ENCODE measurements at regions not wholly inside any gene's neighbourhood (a gene's known extent, or its start where the extent isn't known, plus 50 kb on each side); places are given as distances from the start of the nearest gene placed in this dataset.

DNA sequence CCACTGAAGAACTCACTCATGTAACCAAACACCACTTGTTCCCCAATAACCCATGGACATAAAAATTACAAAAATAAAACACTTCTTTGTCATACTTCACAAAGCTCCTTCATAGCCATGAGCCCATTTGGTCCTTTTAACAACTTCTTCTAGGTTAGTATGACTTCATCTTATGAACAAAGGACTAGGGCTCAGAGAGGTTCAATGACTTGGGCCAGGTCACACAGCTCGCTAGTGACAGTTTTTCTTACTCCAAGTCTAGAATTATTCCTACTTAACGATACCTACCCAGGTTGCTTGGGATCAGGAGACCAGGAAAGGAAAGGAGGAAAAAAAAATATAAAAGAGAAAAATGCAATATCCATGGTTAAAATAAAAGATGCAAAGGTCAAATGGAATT, 353.4 kb downstream of the SOX9 start:
- POLR2A ChIA-PET (ENCODE audit: unreplicated experiment), result interaction anchor here (0.6 kb wide), 1 partner anchor 822 kb away, joined by 6 read pairs; no protein-coding TSS in a partner anchor

DNA sequence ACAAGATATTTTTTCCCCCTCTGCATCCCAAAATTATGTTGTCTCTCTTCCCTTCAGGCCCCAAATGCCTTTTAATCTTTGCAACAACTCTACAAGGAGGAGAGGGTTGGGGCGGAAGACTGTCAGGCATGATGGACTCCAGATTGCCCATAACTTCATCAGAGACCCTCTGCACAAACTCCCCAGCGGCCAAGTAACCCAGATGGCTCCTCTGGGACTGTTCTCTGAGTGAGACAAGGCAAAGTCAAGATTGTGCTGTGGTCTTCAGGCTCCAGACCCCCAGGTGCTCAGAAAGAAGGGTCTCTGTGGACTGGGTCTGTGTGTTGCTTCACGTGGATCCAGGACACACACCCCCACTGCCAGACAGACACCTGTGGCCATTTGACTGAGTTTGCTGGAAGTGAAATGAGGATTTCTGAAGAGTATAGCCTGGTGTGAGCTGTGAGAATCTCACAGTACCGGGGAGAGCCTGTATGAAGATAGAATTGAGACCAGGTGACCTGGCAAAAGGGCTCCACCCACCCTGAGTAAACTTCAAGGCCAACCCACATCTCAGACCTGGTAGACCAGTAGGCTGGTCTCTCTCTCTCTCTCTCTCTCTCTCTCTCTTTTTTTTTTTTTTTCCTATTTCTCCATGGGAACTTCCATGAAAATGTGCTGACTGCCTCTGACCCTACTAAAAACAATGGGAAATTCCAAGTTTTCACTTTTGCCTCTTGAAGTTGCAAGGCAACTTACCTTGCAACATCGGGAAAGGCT, 354.1 kb downstream of the SOX9 start:
- no peak overlapping the region for H3K27ac ChIP-seq (ENCODE audit: low read length)
- H3K9ac ChIP-seq (ENCODE audit: low read length), result no peak overlapping the region
- no peaks in the 10 kb centered on the region for H3F3A ChIP-seq (ENCODE audit: low read length, unreplicated experiment)
- H3K4me2 ChIP-seq (ENCODE audit: low read length), result no peak overlapping the region
- no peaks in the 10 kb centered on the region for H3K36me3 ChIP-seq (ENCODE audit: low read depth, low read length)
- H3K27me3 ChIP-seq (ENCODE audit: low read length), result no peaks in the 10 kb centered on the region
- H3K9me2 ChIP-seq (replicated peaks; ENCODE audit: low read length), result no peaks in the 10 kb centered on the region
- intact Hi-C loops (cut with micrococcal nuclease), result no loop called here
- BruUV-seq (replicated peaks), result no TSS peak
- H4K20me1 ChIP-seq (ENCODE audit: low read length), result 0 out of 2 replicates have a peak, but pooled peaks cover 6% of the 10 kb centered on the region
- no peak overlapping the region for H2AFZ ChIP-seq (ENCODE audit: low read length)
- H3K4me3 ChIP-seq (ENCODE audit: low read length), result no peak overlapping the region
- CTCF ChIA-PET, result no interaction called here
- H3K79me2 ChIP-seq (ENCODE audit: low read length), result peaks cover 94% of the 10 kb centered on the region
- no peak; the same call in none of the 2 replicates for ATAC-seq
- no peaks in the 10 kb centered on the region for H3K9me3 ChIP-seq (ENCODE audit: low read length)
- TF ChIP-seq EZH2phosphoT487 (IDR thresholded peaks at IDR 0.05; ENCODE audit: borderline replicate concordance, low read length), result no peak
- TF ChIP-seq EZH2 (IDR thresholded peaks at IDR 0.05; ENCODE audit: low read length, unreplicated experiment), result no peak
- TF ChIP-seq, protein P1, sequence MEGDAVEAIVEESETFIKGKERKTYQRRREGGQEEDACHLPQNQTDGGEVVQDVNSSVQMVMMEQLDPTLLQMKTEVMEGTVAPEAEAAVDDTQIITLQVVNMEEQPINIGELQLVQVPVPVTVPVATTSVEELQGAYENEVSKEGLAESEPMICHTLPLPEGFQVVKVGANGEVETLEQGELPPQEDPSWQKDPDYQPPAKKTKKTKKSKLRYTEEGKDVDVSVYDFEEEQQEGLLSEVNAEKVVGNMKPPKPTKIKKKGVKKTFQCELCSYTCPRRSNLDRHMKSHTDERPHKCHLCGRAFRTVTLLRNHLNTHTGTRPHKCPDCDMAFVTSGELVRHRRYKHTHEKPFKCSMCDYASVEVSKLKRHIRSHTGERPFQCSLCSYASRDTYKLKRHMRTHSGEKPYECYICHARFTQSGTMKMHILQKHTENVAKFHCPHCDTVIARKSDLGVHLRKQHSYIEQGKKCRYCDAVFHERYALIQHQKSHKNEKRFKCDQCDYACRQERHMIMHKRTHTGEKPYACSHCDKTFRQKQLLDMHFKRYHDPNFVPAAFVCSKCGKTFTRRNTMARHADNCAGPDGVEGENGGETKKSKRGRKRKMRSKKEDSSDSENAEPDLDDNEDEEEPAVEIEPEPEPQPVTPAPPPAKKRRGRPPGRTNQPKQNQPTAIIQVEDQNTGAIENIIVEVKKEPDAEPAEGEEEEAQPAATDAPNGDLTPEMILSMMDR (conservative IDR thresholded peaks at IDR 0.05; ENCODE audit: low read depth, low read length), result no peak
- H3K4me1 ChIP-seq (ENCODE audit: insufficient read depth, low read length), result peaks cover 12% of the 10 kb centered on the region
- DNase-seq, result no peak
- POLR2A ChIA-PET (ENCODE audit: unreplicated experiment), result no interaction called here

More for the DNA sequence above, 353.4 kb downstream of the SOX9 start:
- no peak overlapping the region for H3K9ac ChIP-seq (ENCODE audit: low read length)
- DNase-seq (no peak), ATAC-seq (no peak)
- no peaks in the 10 kb centered on the region for H3K36me3 ChIP-seq (ENCODE audit: low read depth, low read length)
- CTCF ChIA-PET, result no interaction called here
- H3K79me2 ChIP-seq (ENCODE audit: low read length), result peaks cover 94% of the 10 kb centered on the region
- no peak overlapping the region for H3K4me3 ChIP-seq (ENCODE audit: low read length)
- intact Hi-C loops (cut with micrococcal nuclease), result no loop called here
- no TSS peak for BruUV-seq (replicated peaks)
- TF ChIP-seq EZH2 (IDR thresholded peaks at IDR 0.05; ENCODE audit: low read length, unreplicated experiment) (no peak), EZH2phosphoT487 (IDR thresholded peaks at IDR 0.05; ENCODE audit: borderline replicate concordance, low read length) (no peak)
- TF ChIP-seq, protein P1 (conservative IDR thresholded peaks at IDR 0.05; ENCODE audit: low read depth, low read length), result no peak
- H3F3A ChIP-seq (ENCODE audit: low read length, unreplicated experiment), result no peaks in the 10 kb centered on the region
- H3K27me3 ChIP-seq (ENCODE audit: low read length), result no peaks in the 10 kb centered on the region
- 0 out of 2 replicates have a peak, but pooled peaks cover 6% of the 10 kb centered on the region for H4K20me1 ChIP-seq (ENCODE audit: low read length)
- H3K9me3 ChIP-seq (ENCODE audit: low read length), result no peaks in the 10 kb centered on the region
- no peak overlapping the region for H3K4me2 ChIP-seq (ENCODE audit: low read length)
- H2AFZ ChIP-seq (ENCODE audit: low read length), result no peak overlapping the region
- H3K27ac ChIP-seq (ENCODE audit: low read length), result no peak overlapping the region
- H3K4me1 ChIP-seq (ENCODE audit: insufficient read depth, low read length), result peaks cover 12% of the 10 kb centered on the region
- no peaks in the 10 kb centered on the region for H3K9me2 ChIP-seq (replicated peaks; ENCODE audit: low read length)

- H3K79me2 ChIP-seq (ENCODE audit: low read length), result peaks cover 94% of the 10 kb centered on the region
- no peaks in the 10 kb centered on the region for H3K9me2 ChIP-seq (replicated peaks; ENCODE audit: low read length)
- ChIA-PET CTCF (interaction anchor here (0.6 kb wide), 1 partner anchor 127 kb away, joined by 9 read pairs; no protein-coding TSS in a partner anchor), POLR2A (ENCODE audit: unreplicated experiment) (no interaction called here)
- H3K36me3 ChIP-seq (ENCODE audit: low read depth, low read length), result no peaks in the 10 kb centered on the region
- no peak overlapping the region for H2AFZ ChIP-seq (ENCODE audit: low read length)
- TF ChIP-seq, protein P1 (conservative IDR thresholded peaks at IDR 0.05; ENCODE audit: low read depth, low read length), result no peak
- TF ChIP-seq EZH2 (IDR thresholded peaks at IDR 0.05; ENCODE audit: low read length, unreplicated experiment), result no peak
- no peak for TF ChIP-seq EZH2phosphoT487 (IDR thresholded peaks at IDR 0.05; ENCODE audit: borderline replicate concordance, low read length)
- no peak overlapping the region for H3K9ac ChIP-seq (ENCODE audit: low read length)
- H3K27me3 ChIP-seq (ENCODE audit: low read length), result no peaks in the 10 kb centered on the region
- no peaks in the 10 kb centered on the region for H3K9me3 ChIP-seq (ENCODE audit: low read length)
- no TSS peak for BruUV-seq (replicated peaks)
- no peaks in the 10 kb centered on the region for H3F3A ChIP-seq (ENCODE audit: low read length, unreplicated experiment)
- H3K4me1 ChIP-seq (ENCODE audit: insufficient read depth, low read length), result peaks cover 12% of the 10 kb centered on the region
- intact Hi-C loops (cut with micrococcal nuclease), result no loop called here
- H4K20me1 ChIP-seq (ENCODE audit: low read length), result 0 out of 2 replicates have a peak, but pooled peaks cover 6% of the 10 kb centered on the region
- no peak for ATAC-seq
- no peak overlapping the region for H3K27ac ChIP-seq (ENCODE audit: low read length)
- no peak for DNase-seq
- no peak overlapping the region for H3K4me2 ChIP-seq (ENCODE audit: low read length)
- no peak overlapping the region for H3K4me3 ChIP-seq (ENCODE audit: low read length)
These were observed 355.3 kb downstream of the SOX9 start for GRCh38 chr17:72476134-72476533.

Data from PC-3 (cell line).